ENCODE measurements at regions not wholly inside any gene's neighbourhood (a gene's known extent, or its start where the extent isn't known, plus 50 kb on each side); places are given as distances from the start of the nearest gene placed in this dataset.
A peak's percentile ranks its signal among the peaks of the same experiment; 100 is the strongest.

GRCh38 chr16:5450409-5451104, 353.0 kb upstream of the EEF2KMT start:
- peak; percentile 26 for DNase-seq (ENCODE audit: low read depth, low spot score)

GRCh38 chr16:5449901-5450300, 352.3 kb upstream of the EEF2KMT start:
- no peak for DNase-seq (ENCODE audit: low read depth, low spot score)

GRCh38 chr16:5448798-5449197, 351.2 kb upstream of the EEF2KMT start:
- no peak for DNase-seq (ENCODE audit: low read depth, low spot score)

DNA sequence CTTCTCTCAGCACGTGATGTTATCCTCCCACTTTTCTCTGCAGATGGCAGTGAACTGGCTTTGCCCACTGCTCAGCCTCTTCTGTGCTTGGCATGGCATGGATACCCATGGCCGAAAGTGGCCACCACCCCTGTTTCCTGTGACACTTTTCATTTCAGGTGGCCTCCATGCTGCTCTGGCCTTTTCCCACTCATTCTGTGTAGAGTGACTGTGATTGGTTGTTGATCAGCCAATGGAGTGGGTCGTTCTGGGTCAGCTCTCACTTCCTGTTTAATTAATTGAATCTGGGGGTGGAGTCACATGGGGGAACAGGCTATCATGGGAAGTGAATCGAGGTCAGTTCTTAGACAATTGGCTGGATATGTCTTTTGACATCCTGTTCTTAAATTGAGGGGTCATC, 350.1 kb upstream of the EEF2KMT start:
- DNase-seq (ENCODE audit: low read depth, low spot score) = no peak

DNA sequence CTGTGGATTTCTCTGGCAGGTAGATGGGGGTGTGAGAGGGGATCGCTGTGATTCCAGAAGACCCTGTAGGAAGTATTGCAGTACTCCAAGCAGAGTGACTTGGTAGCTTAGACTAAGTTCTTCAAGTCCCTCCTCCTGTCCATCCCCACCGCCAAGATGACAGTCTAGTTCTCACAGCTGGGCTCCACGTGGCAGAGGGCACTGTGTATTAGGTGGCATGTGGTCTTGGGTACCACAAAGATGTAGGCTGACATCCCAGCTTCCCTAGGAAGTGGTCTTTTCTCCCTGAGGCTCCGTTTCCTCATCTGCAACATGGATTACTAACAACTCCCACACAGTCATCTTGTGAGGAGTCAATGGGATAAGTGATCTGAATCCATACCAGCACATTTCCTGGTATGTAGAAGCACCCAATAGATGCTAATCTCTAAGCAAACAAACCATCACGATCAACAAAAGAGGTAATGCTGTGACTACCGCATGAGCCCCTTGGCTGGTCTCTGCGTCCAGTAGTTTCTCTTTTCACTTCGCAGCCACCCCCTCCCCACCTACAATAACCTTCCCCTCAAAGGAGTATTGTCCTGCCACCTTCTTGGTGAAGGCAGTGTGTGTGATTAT, 349.1 kb upstream of the EEF2KMT start:
- no peak for DNase-seq (ENCODE audit: low read depth, low spot score)

- no peak for DNase-seq (ENCODE audit: low read depth, low spot score)
These were observed 346.6 kb upstream of the EEF2KMT start for GRCh38 chr16:5444189-5444588.

GRCh38 chr16:5442986-5443385, 345.4 kb upstream of the EEF2KMT start:
- DNase-seq (ENCODE audit: low read depth, low spot score) = no peak

DNA sequence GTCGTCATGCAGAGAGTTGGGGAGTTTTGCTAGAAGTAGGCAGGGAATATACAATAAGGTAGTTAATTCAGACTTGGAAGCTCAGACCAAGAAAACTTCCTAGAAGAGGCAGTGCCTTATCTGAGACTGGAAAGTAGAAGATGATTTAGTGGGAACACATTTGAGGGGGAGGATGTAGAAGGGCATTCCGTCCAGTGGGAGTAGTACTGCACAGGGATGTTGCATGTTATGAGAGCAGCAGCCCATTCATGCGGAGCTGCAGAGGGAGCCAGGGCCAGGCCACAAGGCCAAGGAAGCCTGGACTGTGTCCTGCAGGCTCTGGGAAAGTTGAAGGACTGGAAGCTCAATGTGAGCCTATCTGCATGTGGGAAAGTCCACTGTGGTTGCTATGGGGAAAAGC, 344.5 kb upstream of the EEF2KMT start:
- no peak for DNase-seq (ENCODE audit: low read depth, low spot score)

- no peak for DNase-seq (ENCODE audit: low read depth, low spot score)
These were observed 341.0 kb upstream of the EEF2KMT start for GRCh38 chr16:5438591-5438990.

GRCh38 chr16:5433587-5433986, 336.0 kb upstream of the EEF2KMT start:
- no peak for DNase-seq (ENCODE audit: low read depth, low spot score)

DNA sequence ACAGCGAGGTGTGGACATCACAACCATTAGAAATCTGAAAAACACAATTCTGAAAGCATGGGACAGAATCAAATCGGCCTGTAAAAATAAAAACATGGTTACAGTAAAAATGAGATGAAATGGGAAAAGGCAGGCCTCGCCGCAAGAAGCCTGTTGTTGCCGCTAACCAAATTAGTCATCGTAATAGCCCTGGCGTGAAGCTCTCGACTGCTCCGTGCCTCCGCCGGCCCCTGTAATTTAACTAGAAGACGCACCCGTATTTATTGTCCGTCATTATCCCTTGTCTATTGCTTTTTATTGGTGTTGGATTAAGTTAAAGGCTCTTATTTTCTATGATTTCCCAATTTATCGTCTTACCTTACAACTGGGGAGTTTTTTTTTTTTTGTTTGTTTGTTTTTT, 334.6 kb upstream of the EEF2KMT start:
- no peak for DNase-seq (ENCODE audit: low read depth, low spot score)

DNA sequence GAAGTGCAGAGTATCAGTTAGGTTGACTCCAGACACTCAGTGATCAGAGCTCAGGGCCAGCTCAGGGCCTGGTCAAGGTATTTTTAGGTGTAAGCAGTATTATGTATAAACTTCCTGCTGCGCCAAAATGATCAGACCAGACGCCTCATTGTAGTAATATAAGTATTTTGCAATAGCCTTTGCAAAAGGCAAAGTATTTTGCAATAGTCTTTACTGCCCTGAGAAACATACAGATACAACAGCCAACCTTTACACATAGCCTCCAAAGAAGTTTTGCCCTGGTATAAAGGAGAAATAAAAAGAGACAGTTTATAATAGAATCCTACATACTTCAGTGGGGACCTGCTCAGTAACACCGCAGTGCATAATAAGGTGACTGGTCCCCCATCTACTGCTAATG, 333.0 kb upstream of the EEF2KMT start:
- no peak for DNase-seq (ENCODE audit: low read depth, low spot score)

DNA sequence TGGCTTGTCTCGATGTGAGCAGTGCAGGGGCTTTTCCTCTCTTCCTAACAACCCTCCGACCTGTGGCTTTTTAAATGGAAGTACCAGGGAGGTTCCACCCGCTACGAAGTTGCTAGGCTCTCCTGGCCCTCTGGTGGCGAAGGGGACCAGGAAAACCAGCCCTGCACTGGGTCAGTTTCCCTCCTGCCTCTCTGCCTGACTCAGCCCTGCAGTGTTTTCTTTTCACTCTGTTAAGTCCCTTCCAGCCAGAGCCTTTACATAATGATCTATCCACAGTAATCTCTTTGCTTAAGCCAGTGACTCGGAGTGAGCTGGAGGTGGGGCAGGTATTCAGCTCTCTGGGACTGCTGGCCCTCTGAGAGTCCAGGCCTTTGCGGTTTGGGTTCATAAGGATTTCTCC, 331.3 kb upstream of the EEF2KMT start:
- no peak for DNase-seq (ENCODE audit: low read depth, low spot score)

DNA sequence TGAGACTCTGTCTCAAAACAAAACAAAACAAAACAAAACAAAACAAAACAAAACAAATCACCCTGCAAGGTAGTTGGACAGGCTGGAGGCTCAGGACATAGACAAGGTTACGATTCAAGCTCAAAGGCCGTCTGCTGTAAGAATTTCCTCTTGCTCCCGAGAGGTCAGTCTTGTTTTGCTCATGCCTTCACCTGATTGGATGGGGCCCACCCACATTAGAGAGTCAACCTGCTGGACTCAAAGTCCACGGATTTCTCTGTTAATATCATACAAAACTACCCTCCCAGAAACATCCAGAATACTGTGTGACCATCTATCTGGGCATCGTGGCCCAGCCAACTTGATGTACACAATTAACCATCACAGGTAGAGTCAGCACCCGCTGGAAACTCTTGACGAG, 330.0 kb upstream of the EEF2KMT start:
- no peak for DNase-seq (ENCODE audit: low read depth, low spot score)

- DNase-seq (ENCODE audit: low read depth, low spot score) = no peak
These were observed 325.3 kb upstream of the EEF2KMT start for GRCh38 chr16:5422643-5423496.

- DNase-seq (ENCODE audit: low read depth, low spot score) = no peak
These were observed 324.5 kb upstream of the EEF2KMT start for GRCh38 chr16:5422047-5422446.

- DNase-seq (ENCODE audit: low read depth, low spot score) = no peak
These were observed 318.4 kb upstream of the EEF2KMT start for GRCh38 chr16:5416013-5416412.

- no peak for DNase-seq (ENCODE audit: low read depth, low spot score)
These were observed 317.5 kb upstream of the EEF2KMT start for GRCh38 chr16:5415123-5415522.

- DNase-seq (ENCODE audit: low read depth, low spot score) = peak; percentile 11
These were observed 315.1 kb upstream of the EEF2KMT start for GRCh38 chr16:5412731-5413130.

DNA sequence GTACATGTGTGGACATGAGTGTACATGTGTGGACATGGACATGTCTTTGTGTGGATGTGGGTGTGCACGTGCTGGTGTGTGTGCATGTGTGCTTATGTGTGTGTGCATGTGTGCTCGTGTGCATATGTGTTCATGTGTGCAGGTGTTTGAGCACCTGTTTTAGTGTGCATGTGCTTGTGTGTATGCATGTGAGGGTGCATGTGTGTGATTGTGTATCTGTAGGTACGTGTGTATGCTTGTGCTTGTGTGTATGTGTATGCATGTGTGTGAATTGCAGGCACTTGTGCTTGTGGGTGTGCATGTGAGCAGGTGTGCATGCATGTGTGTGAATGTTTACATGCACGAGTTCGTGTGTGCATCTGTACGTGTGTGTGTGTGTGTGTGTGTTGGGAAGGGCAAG, 300.6 kb upstream of the EEF2KMT start:
- DNase-seq (ENCODE audit: low read depth, low spot score) = no peak

DNA sequence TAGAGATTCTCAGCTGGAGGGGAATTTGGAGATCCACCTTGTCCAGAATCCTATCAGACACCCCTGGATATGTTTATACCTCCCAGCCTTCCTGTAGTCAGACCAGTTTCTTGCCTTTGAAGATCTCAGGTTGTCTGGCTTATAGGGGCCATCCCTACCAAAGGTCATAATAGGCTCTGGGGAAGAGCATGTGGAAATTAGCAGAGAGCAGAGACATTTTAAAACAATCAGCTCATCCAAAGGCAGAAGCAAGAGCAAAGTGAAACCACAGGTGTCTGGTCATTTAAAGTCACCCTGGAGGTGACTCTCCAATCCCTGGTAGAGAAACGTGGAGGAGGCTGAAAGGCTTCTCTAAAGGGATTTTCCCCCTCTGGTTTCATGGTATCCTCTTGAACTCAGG, 299.3 kb upstream of the EEF2KMT start:
- no peak for DNase-seq (ENCODE audit: low read depth, low spot score)

DNA sequence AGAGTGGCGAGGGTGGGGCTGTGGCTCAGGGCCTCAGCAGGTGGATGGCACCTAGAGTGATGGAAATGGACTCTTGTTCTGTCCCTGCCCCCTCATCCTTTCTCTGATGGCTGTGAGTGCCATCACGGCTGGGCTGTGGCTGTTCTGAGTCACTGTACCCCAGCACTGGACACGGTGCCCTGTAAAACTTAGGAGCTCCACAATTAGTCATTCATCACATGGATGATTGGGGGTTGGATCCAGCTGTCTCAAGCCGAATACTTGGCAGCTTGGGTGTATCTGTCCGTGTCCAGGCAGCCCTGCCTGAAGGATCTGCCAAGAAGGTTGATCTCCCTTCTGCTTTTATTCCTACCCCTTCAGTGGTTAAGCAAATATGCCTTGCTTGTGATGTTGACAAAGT, 295.5 kb upstream of the EEF2KMT start:
- no peak for DNase-seq (ENCODE audit: low read depth, low spot score)

- DNase-seq (ENCODE audit: low read depth, low spot score) = no peak
These were observed 289.4 kb upstream of the EEF2KMT start for GRCh38 chr16:5386989-5387388.
